ENCODE measurements at regions not wholly inside any gene's neighbourhood (a gene's known extent, or its start where the extent isn't known, plus 50 kb on each side); places are given as distances from the start of the nearest gene placed in this dataset.

DNA sequence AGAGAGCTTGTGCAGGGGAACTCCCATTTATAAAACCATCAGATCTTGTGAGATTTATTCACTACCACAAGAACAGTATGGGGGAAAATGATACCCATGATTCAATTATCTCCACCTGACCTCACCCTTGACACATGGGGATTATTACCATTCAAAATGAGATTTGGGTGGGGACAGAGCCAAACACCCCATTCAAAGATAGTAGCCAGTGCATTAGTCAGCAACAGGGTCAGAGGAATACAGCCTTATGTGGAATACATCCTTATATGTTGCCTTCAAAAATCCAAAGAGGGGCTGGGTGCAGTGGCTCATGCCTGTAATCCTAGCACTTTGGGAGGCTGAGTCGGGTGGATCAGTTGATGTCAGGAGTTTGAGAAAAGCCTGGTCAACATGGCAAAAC is 563.2 kb downstream of the CCDC171 start:
- Mint-ChIP-seq H3K4me1 (peaks cover 16% of the 10 kb centered on the region), H3K36me3 (no peaks in the 10 kb centered on the region), H3K9me3 (no peaks in the 10 kb centered on the region), H3K4me3 (no peak overlapping the region), H3K27ac (no peak overlapping the region), H3K27me3 (ENCODE audit: low read depth) (peaks cover 3% of the 10 kb centered on the region)
- no peak for DNase-seq (ENCODE audit: low spot score in 2 of 2, unreplicated experiment in 2 of 2)
- TF ChIP-seq, protein P1, sequence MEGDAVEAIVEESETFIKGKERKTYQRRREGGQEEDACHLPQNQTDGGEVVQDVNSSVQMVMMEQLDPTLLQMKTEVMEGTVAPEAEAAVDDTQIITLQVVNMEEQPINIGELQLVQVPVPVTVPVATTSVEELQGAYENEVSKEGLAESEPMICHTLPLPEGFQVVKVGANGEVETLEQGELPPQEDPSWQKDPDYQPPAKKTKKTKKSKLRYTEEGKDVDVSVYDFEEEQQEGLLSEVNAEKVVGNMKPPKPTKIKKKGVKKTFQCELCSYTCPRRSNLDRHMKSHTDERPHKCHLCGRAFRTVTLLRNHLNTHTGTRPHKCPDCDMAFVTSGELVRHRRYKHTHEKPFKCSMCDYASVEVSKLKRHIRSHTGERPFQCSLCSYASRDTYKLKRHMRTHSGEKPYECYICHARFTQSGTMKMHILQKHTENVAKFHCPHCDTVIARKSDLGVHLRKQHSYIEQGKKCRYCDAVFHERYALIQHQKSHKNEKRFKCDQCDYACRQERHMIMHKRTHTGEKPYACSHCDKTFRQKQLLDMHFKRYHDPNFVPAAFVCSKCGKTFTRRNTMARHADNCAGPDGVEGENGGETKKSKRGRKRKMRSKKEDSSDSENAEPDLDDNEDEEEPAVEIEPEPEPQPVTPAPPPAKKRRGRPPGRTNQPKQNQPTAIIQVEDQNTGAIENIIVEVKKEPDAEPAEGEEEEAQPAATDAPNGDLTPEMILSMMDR (IDR thresholded peaks at IDR 0.05; ENCODE audit: unreplicated experiment): no peak

DNA sequence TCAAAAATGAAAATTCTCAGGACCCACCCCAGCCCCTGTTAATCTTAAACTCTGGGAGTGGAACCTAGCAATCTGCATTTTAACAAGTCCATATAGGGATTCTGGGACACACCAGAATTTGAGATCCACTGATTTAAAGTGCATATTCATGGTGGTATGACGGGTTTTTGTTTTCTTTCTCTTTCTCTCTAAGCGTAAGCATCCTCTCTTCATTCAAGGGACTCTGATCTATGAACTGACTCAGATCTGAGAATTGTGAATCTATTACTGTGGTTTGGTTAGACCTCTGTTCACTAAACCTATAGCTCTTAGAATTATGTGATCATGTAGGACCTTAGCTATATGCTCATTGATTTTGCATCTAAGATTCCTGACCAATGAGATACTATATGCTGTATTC is 565.2 kb downstream of the CCDC171 start:
- Mint-ChIP-seq H3K27ac (no peak overlapping the region), H3K4me3 (no peak overlapping the region), H3K4me1 (peaks cover 25% of the 10 kb centered on the region), H3K36me3 (no peaks in the 10 kb centered on the region), H3K9me3 (no peaks in the 10 kb centered on the region), H3K27me3 (ENCODE audit: low read depth) (no peaks in the 10 kb centered on the region)
- DNase-seq (ENCODE audit: low spot score in 2 of 2, unreplicated experiment in 2 of 2): no peak
- TF ChIP-seq, protein P1 (IDR thresholded peaks at IDR 0.05; ENCODE audit: unreplicated experiment): no peak

DNA sequence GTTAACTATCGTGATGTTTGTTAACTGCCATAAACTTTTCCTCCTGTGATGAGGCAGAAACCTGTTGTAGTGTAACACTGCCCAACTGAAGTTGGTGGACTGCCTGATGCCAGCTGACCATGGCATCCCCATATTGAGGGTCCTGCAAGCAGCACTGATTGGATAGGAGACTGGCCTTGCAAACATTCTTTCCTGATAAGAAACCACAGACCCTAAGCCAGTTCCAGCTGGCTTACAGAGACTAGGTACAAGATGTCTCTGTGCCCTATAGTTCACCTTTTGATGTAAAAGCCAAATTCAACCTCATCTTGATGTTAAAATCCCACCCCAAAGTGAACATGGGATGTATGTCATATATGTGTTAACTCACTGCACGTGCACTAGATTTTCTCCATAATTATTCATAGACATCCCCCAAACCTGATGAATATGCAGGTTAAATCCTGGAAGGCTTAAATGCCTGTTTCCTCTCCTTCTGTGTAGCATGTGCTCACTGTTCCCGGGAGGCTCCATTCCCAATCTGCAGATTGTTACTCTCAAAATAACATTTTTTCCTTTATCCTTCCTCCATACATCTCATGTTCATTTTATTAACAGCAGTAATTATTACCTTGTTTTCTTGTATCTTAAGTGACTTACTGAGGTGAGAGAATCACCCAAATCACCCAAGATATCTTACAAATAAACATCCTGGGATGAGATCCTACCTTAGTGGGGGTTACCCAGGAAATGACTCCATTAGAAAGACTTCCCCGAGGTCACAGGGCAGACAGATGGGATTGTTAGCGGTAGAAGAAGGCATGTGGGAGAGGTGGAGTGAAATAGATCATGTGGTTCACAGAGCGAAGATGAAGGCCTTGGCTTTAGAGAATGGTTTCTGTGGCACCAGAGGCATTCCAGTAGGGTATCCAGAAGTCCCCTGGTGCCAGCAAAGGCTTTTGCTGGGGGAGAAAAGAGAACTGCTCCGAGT is 566.7 kb downstream of the CCDC171 start:
- H3K4me3 Mint-ChIP-seq: no peak overlapping the region
- TF ChIP-seq, protein P1 (IDR thresholded peaks at IDR 0.05; ENCODE audit: unreplicated experiment): no peak
- H3K9me3 Mint-ChIP-seq: no peaks in the 10 kb centered on the region
- H3K27ac Mint-ChIP-seq: peak overlapping the region; percentile 62
- DNase-seq (ENCODE audit: low spot score in 2 of 2, unreplicated experiment in 2 of 2): no peak
- peaks cover 25% of the 10 kb centered on the region for H3K4me1 Mint-ChIP-seq
- H3K36me3 Mint-ChIP-seq: no peaks in the 10 kb centered on the region
- no peaks in the 10 kb centered on the region for H3K27me3 Mint-ChIP-seq (ENCODE audit: low read depth)

DNA sequence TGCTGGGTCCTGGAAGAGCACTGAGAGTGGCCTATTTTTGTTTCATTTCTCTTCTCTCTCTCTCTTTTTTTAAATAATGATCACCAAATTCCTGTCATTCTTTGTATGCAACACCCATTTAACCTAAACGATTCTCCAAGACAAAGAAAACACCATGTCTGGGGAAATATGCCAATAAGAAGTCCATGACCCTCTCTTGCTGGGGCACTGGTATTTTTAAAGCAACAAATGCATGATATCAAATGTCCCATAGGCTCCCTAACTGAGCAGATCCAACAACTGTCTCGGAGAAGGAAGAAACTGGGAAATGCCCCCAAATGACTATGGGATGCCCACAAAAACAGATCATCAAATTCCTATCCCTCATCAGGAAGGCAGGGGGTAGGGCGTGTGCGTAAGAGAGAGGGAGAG is 567.4 kb downstream of the CCDC171 start:
- no peaks in the 10 kb centered on the region for H3K36me3 Mint-ChIP-seq
- H3K4me3 Mint-ChIP-seq: no peak overlapping the region
- TF ChIP-seq, protein P1 (IDR thresholded peaks at IDR 0.05; ENCODE audit: unreplicated experiment): no peak
- H3K27me3 Mint-ChIP-seq (ENCODE audit: low read depth): no peaks in the 10 kb centered on the region
- peak overlapping the region; percentile 62 for H3K27ac Mint-ChIP-seq
- H3K9me3 Mint-ChIP-seq: peaks cover 2% of the 10 kb centered on the region
- no peak for DNase-seq (ENCODE audit: low spot score in 2 of 2, unreplicated experiment in 2 of 2)
- peaks cover 25% of the 10 kb centered on the region for H3K4me1 Mint-ChIP-seq

DNA sequence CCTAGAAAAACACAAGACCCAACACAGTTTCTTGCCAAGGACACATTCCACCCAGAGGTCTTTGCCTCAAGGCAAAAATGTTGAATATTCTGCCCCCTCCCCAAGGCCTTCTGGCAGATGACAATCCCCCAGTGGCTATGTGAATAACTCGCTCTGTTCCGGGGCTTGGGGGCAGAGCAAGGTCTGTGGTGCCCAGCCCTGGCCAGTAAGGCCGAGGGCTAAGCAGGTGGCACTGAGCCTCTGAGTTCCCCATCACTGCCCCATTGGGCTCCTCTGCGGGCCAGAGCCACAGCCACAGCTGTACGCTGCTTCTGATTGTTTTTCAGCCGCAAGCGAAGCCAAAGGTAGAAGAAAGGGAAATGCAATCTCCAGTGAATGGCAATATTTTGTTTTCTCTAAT is 567.9 kb downstream of the CCDC171 start:
- peaks cover 25% of the 10 kb centered on the region for H3K4me1 Mint-ChIP-seq
- H3K27me3 Mint-ChIP-seq (ENCODE audit: low read depth): no peaks in the 10 kb centered on the region
- H3K36me3 Mint-ChIP-seq: no peaks in the 10 kb centered on the region
- TF ChIP-seq, protein P1 (IDR thresholded peaks at IDR 0.05; ENCODE audit: unreplicated experiment): no peak
- no peak overlapping the region for H3K4me3 Mint-ChIP-seq
- no peak overlapping the region for H3K27ac Mint-ChIP-seq
- DNase-seq (ENCODE audit: low spot score in 2 of 2, unreplicated experiment in 2 of 2): no peak
- H3K9me3 Mint-ChIP-seq: peaks cover 3% of the 10 kb centered on the region

All from mesothelial cell of epicardium (in vitro differentiated cells).